ENCODE measurements at regions not wholly inside any gene's neighbourhood (a gene's known extent, or its start where the extent isn't known, plus 50 kb on each side); places are given as distances from the start of the nearest gene placed in this dataset.
"Not testable (repeated sequence)": the region's sequence is repeated elsewhere in the genome, so short reads cannot be mapped to it uniquely, and the experiment has no call there.

GRCh38 chr1:68811806-68812205 is 314.9 kb upstream of the DEPDC1 start:
- H3K27ac Mint-ChIP-seq, result no peak overlapping the region
- H3K9me3 Mint-ChIP-seq, result peaks cover 9% of the 10 kb centered on the region
- no peaks in the 10 kb centered on the region for H3K4me1 Mint-ChIP-seq (ENCODE audit: low read depth in 2 of 2)
- no peaks in the 10 kb centered on the region for H3K36me3 Mint-ChIP-seq
- DNase-seq (ENCODE audit: low spot score), result no peak
- H3K27me3 Mint-ChIP-seq, result no peaks in the 10 kb centered on the region
- ATAC-seq, result no peak
- no peak overlapping the region for H3K4me3 Mint-ChIP-seq

- Mint-ChIP-seq H3K4me3 (no peak overlapping the region), H3K27ac (no peak overlapping the region), H3K4me1 (ENCODE audit: low read depth in 2 of 2) (no peaks in the 10 kb centered on the region), H3K27me3 (no peaks in the 10 kb centered on the region), H3K9me3 (peaks cover 9% of the 10 kb centered on the region), H3K36me3 (no peaks in the 10 kb centered on the region)
- no peak for ATAC-seq
- no peak for DNase-seq (ENCODE audit: low spot score)
Observed at GRCh38 chr1:68812333-68812732, 315.5 kb upstream of the DEPDC1 start.

- no peak overlapping the region for H3K4me3 Mint-ChIP-seq
- ATAC-seq, result no peak
- no peaks in the 10 kb centered on the region for H3K27me3 Mint-ChIP-seq
- DNase-seq (ENCODE audit: low spot score), result no peak
- H3K27ac Mint-ChIP-seq, result no peak overlapping the region
- peaks cover 11% of the 10 kb centered on the region for H3K9me3 Mint-ChIP-seq
- no peaks in the 10 kb centered on the region for H3K4me1 Mint-ChIP-seq (ENCODE audit: low read depth in 2 of 2)
- H3K36me3 Mint-ChIP-seq, result no peaks in the 10 kb centered on the region
Observed at GRCh38 chr1:68814067-68814466, 317.2 kb upstream of the DEPDC1 start.

- ATAC-seq (no peak), DNase-seq (ENCODE audit: low spot score) (no peak)
- Mint-ChIP-seq H3K27me3 (no peaks in the 10 kb centered on the region), H3K4me1 (ENCODE audit: low read depth in 2 of 2) (no peaks in the 10 kb centered on the region), H3K4me3 (no peak overlapping the region), H3K27ac (no peak overlapping the region), H3K9me3 (peaks cover 11% of the 10 kb centered on the region), H3K36me3 (no peaks in the 10 kb centered on the region)
Observed at GRCh38 chr1:68815632-68816031, 318.8 kb upstream of the DEPDC1 start.

DNA sequence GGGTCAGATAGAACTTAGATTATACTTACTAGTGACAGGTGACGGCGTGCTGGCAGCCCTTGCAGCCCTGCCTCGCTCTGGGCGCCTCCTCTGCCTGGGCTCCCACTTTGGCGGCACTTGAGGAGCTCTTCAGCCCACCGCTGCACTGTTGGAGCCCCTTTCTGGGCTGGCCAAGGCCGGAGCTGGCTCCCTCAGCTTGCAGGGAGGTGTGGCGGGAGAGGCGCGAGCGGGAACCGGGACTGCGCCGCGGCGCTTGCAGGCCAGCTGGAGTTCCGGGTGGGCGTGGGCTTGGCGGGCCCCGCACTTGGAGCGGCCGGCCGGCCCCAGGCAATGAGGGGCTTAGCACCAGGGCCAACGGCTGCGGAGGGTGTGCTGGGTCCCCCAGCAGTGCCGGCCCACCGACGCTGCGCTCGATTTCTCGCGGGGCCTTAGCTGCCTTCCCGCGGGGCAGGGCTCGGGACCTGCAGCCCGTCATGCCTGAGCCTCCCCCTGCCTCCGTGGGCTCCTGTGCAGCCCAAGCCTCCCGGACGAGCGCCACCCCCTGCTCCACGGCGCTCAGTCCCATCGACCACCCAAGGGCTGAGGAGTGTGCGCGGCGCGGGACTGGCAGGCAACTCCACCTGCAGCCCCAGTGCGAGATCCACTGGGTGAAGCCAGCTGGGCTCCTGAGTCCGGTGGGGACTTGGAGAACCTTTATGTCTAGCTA is 320.8 kb upstream of the DEPDC1 start:
- H3K36me3 Mint-ChIP-seq; ATAC-seq; H3K4me3 Mint-ChIP-seq; DNase-seq (ENCODE audit: low spot score); H3K27me3 Mint-ChIP-seq; H3K27ac Mint-ChIP-seq; H3K4me1 Mint-ChIP-seq (ENCODE audit: low read depth in 2 of 2): not testable (repeated sequence)
- peaks cover 11% of the 10 kb centered on the region for H3K9me3 Mint-ChIP-seq

GRCh38 chr1:68819190-68819829 is 322.4 kb upstream of the DEPDC1 start:
- Mint-ChIP-seq H3K36me3 (peaks cover 5% of the 10 kb centered on the region), H3K27me3 (no peaks in the 10 kb centered on the region), H3K4me3 (no peak overlapping the region), H3K9me3 (peaks cover 13% of the 10 kb centered on the region), H3K27ac (no peak overlapping the region), H3K4me1 (ENCODE audit: low read depth in 2 of 2) (no peaks in the 10 kb centered on the region)
- ATAC-seq (no peak), DNase-seq (ENCODE audit: low spot score) (no peak)

GRCh38 chr1:68820151-68820550 is 323.3 kb upstream of the DEPDC1 start:
- peaks cover 5% of the 10 kb centered on the region for H3K36me3 Mint-ChIP-seq
- no peaks in the 10 kb centered on the region for H3K4me1 Mint-ChIP-seq (ENCODE audit: low read depth in 2 of 2)
- H3K27me3 Mint-ChIP-seq, result no peaks in the 10 kb centered on the region
- no peak for DNase-seq (ENCODE audit: low spot score)
- no peak overlapping the region for H3K27ac Mint-ChIP-seq
- no peak overlapping the region for H3K4me3 Mint-ChIP-seq
- no peak for ATAC-seq
- H3K9me3 Mint-ChIP-seq, result peaks cover 9% of the 10 kb centered on the region

GRCh38 chr1:68826836-68827235 is 330.0 kb upstream of the DEPDC1 start:
- peaks cover 17% of the 10 kb centered on the region for H3K36me3 Mint-ChIP-seq
- no peaks in the 10 kb centered on the region for H3K27me3 Mint-ChIP-seq
- peaks cover 21% of the 10 kb centered on the region for H3K9me3 Mint-ChIP-seq
- H3K27ac Mint-ChIP-seq, result no peak overlapping the region
- H3K4me1 Mint-ChIP-seq (ENCODE audit: low read depth in 2 of 2), result no peaks in the 10 kb centered on the region
- no peak overlapping the region for H3K4me3 Mint-ChIP-seq
- DNase-seq (ENCODE audit: low spot score), result no peak
- ATAC-seq, result no peak

DNA sequence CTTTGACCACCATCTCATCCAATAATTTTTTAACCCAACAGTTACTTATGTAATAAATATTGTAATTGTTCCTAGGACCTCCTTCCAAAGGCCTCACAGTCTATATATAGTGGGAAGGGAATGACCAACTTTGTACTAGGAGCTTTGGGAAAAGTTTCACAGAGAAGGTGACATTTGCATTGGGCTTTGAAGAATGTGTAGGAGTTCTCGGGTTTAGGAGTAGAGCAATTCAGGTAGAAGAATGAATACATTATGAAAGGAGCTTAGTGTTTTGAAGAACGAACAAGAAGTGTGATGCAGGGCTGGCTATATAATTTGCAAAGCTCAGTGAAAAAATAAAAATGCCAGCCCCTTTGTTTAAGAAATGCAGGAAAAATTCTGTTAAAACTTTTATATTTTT is 330.4 kb upstream of the DEPDC1 start:
- Mint-ChIP-seq H3K27ac (no peak overlapping the region), H3K27me3 (no peaks in the 10 kb centered on the region), H3K36me3 (peaks cover 17% of the 10 kb centered on the region), H3K4me1 (ENCODE audit: low read depth in 2 of 2) (no peaks in the 10 kb centered on the region), H3K9me3 (peaks cover 21% of the 10 kb centered on the region), H3K4me3 (no peak overlapping the region)
- DNase-seq (ENCODE audit: low spot score) (no peak), ATAC-seq (no peak)

- Mint-ChIP-seq H3K27ac (no peak overlapping the region), H3K36me3 (peaks cover 14% of the 10 kb centered on the region), H3K4me1 (ENCODE audit: low read depth in 2 of 2) (no peaks in the 10 kb centered on the region), H3K4me3 (no peak overlapping the region), H3K9me3 (peaks cover 20% of the 10 kb centered on the region), H3K27me3 (no peaks in the 10 kb centered on the region)
- DNase-seq (ENCODE audit: low spot score) (no peak), ATAC-seq (no peak)
Observed at GRCh38 chr1:68828013-68828412, 331.1 kb upstream of the DEPDC1 start.

GRCh38 chr1:68831281-68831680 is 334.4 kb upstream of the DEPDC1 start:
- peaks cover 24% of the 10 kb centered on the region for H3K9me3 Mint-ChIP-seq
- H3K27ac Mint-ChIP-seq, result no peak overlapping the region
- H3K36me3 Mint-ChIP-seq, result peaks cover 11% of the 10 kb centered on the region
- H3K4me3 Mint-ChIP-seq, result no peak overlapping the region
- DNase-seq (ENCODE audit: low spot score) (no peak), ATAC-seq (no peak)
- H3K27me3 Mint-ChIP-seq, result no peaks in the 10 kb centered on the region
- no peaks in the 10 kb centered on the region for H3K4me1 Mint-ChIP-seq (ENCODE audit: low read depth in 2 of 2)

DNA sequence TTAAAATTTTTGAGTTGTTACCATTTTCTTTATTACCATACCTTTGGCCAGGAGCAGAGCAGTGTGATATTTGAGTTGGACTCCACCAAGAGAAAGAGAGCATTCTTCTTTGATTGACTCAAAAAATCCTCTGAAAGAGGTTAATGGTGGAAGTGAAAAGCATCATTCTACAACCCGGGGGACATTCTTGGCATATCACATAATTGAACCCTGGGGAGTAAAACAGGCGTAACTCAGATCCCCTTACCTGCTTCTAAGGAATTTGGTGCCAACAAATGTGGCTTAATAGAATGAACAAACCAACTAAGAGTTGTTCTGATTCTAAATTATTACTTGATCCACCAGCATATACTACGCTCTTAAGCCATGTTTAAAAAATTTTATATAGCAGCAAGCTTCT is 351.1 kb upstream of the DEPDC1 start:
- ATAC-seq, result no peak
- no peaks in the 10 kb centered on the region for H3K27me3 Mint-ChIP-seq
- no peak for DNase-seq (ENCODE audit: low spot score)

DNA sequence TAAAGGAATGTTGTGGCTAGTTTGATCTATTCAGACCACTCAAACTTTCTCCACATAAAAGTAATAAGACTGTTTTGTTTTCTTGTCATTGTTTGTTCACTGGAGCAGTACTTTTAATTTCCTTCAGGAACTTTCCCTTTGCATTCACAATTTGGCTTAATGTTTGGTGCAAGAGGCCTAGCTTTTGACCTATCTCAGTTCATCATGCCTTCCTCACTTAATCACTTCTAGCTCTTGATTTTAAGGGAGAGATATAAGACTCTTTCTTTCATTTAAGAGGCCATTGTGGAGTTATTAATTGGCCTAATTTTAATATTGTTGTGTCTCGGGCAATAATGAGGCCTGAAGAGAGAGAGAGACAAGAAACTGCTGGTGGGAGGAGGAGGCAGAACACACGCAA is 371.7 kb upstream of the DEPDC1 start:
- Mint-ChIP-seq H3K4me1 (ENCODE audit: low read depth in 2 of 2) (no peaks in the 10 kb centered on the region), H3K9me3 (peaks cover 4% of the 10 kb centered on the region), H3K4me3 (no peak overlapping the region), H3K27me3 (no peaks in the 10 kb centered on the region), H3K27ac (no peak overlapping the region), H3K36me3 (no peaks in the 10 kb centered on the region)
- ATAC-seq, result no peak
- no peak for DNase-seq (ENCODE audit: low spot score)

More for the DNA sequence above, 351.1 kb upstream of the DEPDC1 start:
- H3K36me3 Mint-ChIP-seq, result peaks cover 5% of the 10 kb centered on the region
- peaks cover 17% of the 10 kb centered on the region for H3K9me3 Mint-ChIP-seq
- no peak overlapping the region for H3K4me3 Mint-ChIP-seq
- no peaks in the 10 kb centered on the region for H3K4me1 Mint-ChIP-seq (ENCODE audit: low read depth in 2 of 2)
- H3K27ac Mint-ChIP-seq, result no peak overlapping the region

DNA sequence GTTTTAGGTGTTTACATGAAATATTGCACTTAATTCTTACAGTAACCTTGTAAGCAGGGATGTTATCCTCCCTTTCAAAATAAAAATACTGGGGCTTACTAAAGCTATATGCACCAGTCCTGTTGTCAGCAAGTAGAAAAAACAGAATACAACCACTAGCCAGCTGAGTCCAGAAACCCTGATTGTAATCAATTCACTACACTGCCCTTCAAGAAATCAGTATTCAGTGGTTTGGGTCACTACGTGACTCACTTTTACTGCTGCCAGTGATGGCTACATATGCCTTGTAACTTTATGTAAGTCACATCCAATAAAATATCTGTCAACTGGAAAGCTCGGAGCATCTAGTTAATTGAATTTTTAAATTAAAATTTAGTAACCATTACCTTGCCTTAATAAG is 376.3 kb upstream of the DEPDC1 start:
- H3K9me3 Mint-ChIP-seq, result peaks cover 7% of the 10 kb centered on the region
- ATAC-seq (no peak), DNase-seq (ENCODE audit: low spot score) (no peak)
- no peaks in the 10 kb centered on the region for H3K36me3 Mint-ChIP-seq
- H3K4me3 Mint-ChIP-seq, result no peak overlapping the region
- no peaks in the 10 kb centered on the region for H3K4me1 Mint-ChIP-seq (ENCODE audit: low read depth in 2 of 2)
- no peaks in the 10 kb centered on the region for H3K27me3 Mint-ChIP-seq
- no peak overlapping the region for H3K27ac Mint-ChIP-seq
